Activated naive CD8-positive, alpha-beta T cell treated with anti-CD3 and anti-CD28 coated beads, Interleukin-2, amount 10 ng/mL, durations not matched to agents 7 days and 5 days (primary cell): ENCODE measurements at regions not wholly inside any gene's neighbourhood (a gene's known extent, or its start where the extent isn't known, plus 50 kb on each side); places are given as distances from the start of the nearest gene placed in this dataset.
"Not testable (repeated sequence)": the region's sequence is repeated elsewhere in the genome, so short reads cannot be mapped to it uniquely, and the experiment has no call there.

Experiments
- ATAC-seq: fragments of 150-1000 bp; cut with Tn5 transposase; one replicate; pipeline ENCODE4 v1.10.0; 2021; ENCODE audit warnings: low read depth, moderate library complexity
- POLR2A ChIA-PET: fragments of 350-600 bp; sonication (Branson Sonifier 250); formaldehyde crosslinking; loops from one replicate; lab custom pipeline; 2021; ENCODE audit warnings: antibody characterized with exemption; lab: Charles Lee
- DNase-seq: peaks from one replicate; pipeline ENCODE4 v3.0.0; 2021
- H3K27ac Mint-ChIP-seq: one replicate; pipeline ENCODE4 v1.8.0; 2022; ENCODE audit warnings: mild to moderate bottlenecking, mixed read lengths
- H3K27me3 Mint-ChIP-seq: one replicate; pipeline ENCODE4 v1.8.0; 2022; ENCODE audit warnings: mild to moderate bottlenecking, moderate library complexity, mixed read lengths
- H3K36me3 Mint-ChIP-seq: one replicate; pipeline ENCODE4 v1.8.0; 2021; ENCODE audit warnings: mild to moderate bottlenecking, mixed read lengths
- H3K4me1 Mint-ChIP-seq: one replicate; pipeline ENCODE4 v1.8.0; 2021; ENCODE audit warnings: mixed read lengths
- H3K4me3 Mint-ChIP-seq: one replicate; pipeline ENCODE4 v1.8.0; 2022; ENCODE audit warnings: mild to moderate bottlenecking, moderate library complexity, mixed read lengths
- H3K9me3 Mint-ChIP-seq: one replicate; pipeline ENCODE4 v1.8.0; 2021; ENCODE audit warnings: mixed read lengths

- POLR2A ChIA-PET: no interaction called here
- Mint-ChIP-seq H3K27ac (no peak overlapping the region), H3K4me3 (no peak overlapping the region), H3K9me3 (no peaks in the 10 kb centered on the region), H3K27me3 (no peaks in the 10 kb centered on the region), H3K4me1 (no peaks in the 10 kb centered on the region), H3K36me3 (no peaks in the 10 kb centered on the region)
- DNase-seq (no peak), ATAC-seq (no peak)
Measured at GRCh38 chr3:166607933-166608521, 770.8 kb upstream of the BCHE start.

GRCh38 chr3:166606988-166607387, 769.8 kb upstream of the BCHE start:
- H3K27ac Mint-ChIP-seq: no peak overlapping the region

GRCh38 chr3:166593776-166594175, 756.6 kb upstream of the BCHE start:
- POLR2A ChIA-PET: no interaction called here
- peaks cover 6% of the 10 kb centered on the region for H3K9me3 Mint-ChIP-seq
- no peak overlapping the region for H3K27ac Mint-ChIP-seq

More at GRCh38 chr3:166606988-166607387, 769.8 kb upstream of the BCHE start:
- POLR2A ChIA-PET: no interaction called here
- Mint-ChIP-seq H3K27me3 (no peaks in the 10 kb centered on the region), H3K36me3 (no peaks in the 10 kb centered on the region), H3K4me1 (no peaks in the 10 kb centered on the region), H3K4me3 (no peak overlapping the region), H3K9me3 (no peaks in the 10 kb centered on the region)
- no peak for ATAC-seq
- no peak for DNase-seq

DNA sequence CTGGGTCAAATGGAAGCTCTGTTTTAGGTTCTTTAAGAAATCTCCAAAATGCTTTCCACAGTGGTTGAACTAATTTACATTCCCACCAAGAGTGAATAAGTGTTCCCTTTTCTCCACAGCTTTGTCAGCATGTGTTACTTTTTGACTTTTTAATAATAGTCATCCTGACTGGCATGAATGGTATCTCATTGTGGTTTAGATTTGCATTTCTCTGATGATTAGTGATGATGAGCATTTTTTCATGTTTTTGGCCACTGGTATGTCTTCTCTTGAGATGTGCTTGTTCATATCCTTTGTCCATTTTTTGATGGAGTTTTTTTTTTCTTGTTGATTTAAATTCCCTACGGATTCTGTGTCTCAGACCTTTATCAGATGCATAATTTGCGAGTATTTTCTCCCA, 745.0 kb upstream of the BCHE start:
- peaks cover 4% of the 10 kb centered on the region for H3K9me3 Mint-ChIP-seq
- H3K27ac Mint-ChIP-seq: no peak overlapping the region
- no peak for DNase-seq
- no peaks in the 10 kb centered on the region for H3K27me3 Mint-ChIP-seq
- no peaks in the 10 kb centered on the region for H3K36me3 Mint-ChIP-seq
- no peak for ATAC-seq
- H3K4me1 Mint-ChIP-seq: no peaks in the 10 kb centered on the region
- POLR2A ChIA-PET: no interaction called here
- H3K4me3 Mint-ChIP-seq: no peak overlapping the region

More at GRCh38 chr3:166593776-166594175, 756.6 kb upstream of the BCHE start:
- DNase-seq: no peak
- Mint-ChIP-seq H3K27me3 (no peaks in the 10 kb centered on the region), H3K4me1 (no peaks in the 10 kb centered on the region), H3K36me3 (no peaks in the 10 kb centered on the region), H3K4me3 (no peak overlapping the region)
- no peak for ATAC-seq

DNA sequence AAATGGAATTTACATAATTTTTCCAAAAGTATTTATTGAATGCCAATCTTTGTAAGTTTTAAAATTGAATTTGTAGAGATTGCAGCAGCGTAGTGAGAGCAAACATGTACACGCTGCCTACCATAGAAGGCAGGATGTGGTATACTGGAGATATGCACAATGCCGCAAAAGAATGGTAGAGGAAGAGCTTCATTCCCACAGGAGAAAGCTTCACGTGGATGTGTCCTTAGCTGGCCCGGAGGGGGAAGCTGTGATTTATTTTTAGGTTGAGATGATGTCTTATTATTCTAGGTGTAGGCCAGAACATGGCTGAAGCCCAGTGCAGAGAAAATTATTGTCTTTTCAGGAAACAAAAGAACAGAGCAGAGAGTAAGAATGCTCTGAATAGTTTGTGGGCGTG, 743.3 kb upstream of the BCHE start:
- no peak overlapping the region for H3K27ac Mint-ChIP-seq
- POLR2A ChIA-PET: no interaction called here
- peaks cover 5% of the 10 kb centered on the region for H3K9me3 Mint-ChIP-seq
- DNase-seq: no peak
- no peak for ATAC-seq
- H3K4me1 Mint-ChIP-seq: no peaks in the 10 kb centered on the region
- no peaks in the 10 kb centered on the region for H3K36me3 Mint-ChIP-seq
- no peak overlapping the region for H3K4me3 Mint-ChIP-seq
- H3K27me3 Mint-ChIP-seq: no peaks in the 10 kb centered on the region

GRCh38 chr3:166575161-166575560, 737.9 kb upstream of the BCHE start:
- Mint-ChIP-seq H3K4me3 (no peak overlapping the region), H3K27me3 (no peaks in the 10 kb centered on the region), H3K4me1 (no peaks in the 10 kb centered on the region), H3K27ac (no peak overlapping the region), H3K36me3 (no peaks in the 10 kb centered on the region), H3K9me3 (peaks cover 7% of the 10 kb centered on the region)
- DNase-seq: no peak
- POLR2A ChIA-PET: no interaction called here
- no peak for ATAC-seq

DNA sequence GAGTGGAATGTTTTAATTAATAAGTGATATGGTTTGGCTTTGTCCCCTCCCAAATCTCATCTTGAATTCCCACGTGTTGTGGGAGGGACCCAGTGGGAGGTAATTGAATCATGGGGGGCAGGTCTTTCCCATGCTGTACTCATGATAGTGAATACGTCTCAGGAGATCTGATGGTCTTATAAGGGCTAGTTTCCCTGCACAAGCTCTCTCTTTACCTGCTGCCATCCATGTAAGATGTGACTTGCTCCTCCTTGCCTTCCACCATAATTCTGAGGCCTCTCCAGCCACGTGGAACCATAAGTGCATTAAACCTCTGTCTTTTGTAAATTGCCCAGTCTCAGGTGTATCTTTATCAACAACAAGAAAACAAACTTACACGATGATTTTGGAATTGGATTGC, 734.5 kb upstream of the BCHE start:
- H3K4me3 Mint-ChIP-seq, H3K27ac Mint-ChIP-seq, H3K9me3 Mint-ChIP-seq, H3K4me1 Mint-ChIP-seq, H3K36me3 Mint-ChIP-seq, H3K27me3 Mint-ChIP-seq, POLR2A ChIA-PET, ATAC-seq, DNase-seq: not testable (repeated sequence)

GRCh38 chr3:166570102-166570501, 732.9 kb upstream of the BCHE start:
- Mint-ChIP-seq H3K36me3 (no peaks in the 10 kb centered on the region), H3K4me1 (no peaks in the 10 kb centered on the region), H3K4me3 (no peak overlapping the region), H3K27me3 (no peaks in the 10 kb centered on the region), H3K9me3 (peaks cover 4% of the 10 kb centered on the region), H3K27ac (no peak overlapping the region)
- POLR2A ChIA-PET: no interaction called here
- ATAC-seq (no peak), DNase-seq (no peak)

GRCh38 chr3:166569589-166569988, 732.4 kb upstream of the BCHE start:
- Mint-ChIP-seq H3K27ac (no peak overlapping the region), H3K9me3 (peaks cover 4% of the 10 kb centered on the region), H3K27me3 (no peaks in the 10 kb centered on the region), H3K4me1 (no peaks in the 10 kb centered on the region), H3K4me3 (no peak overlapping the region), H3K36me3 (no peaks in the 10 kb centered on the region)
- no peak for DNase-seq
- no peak for ATAC-seq
- POLR2A ChIA-PET: no interaction called here

DNA sequence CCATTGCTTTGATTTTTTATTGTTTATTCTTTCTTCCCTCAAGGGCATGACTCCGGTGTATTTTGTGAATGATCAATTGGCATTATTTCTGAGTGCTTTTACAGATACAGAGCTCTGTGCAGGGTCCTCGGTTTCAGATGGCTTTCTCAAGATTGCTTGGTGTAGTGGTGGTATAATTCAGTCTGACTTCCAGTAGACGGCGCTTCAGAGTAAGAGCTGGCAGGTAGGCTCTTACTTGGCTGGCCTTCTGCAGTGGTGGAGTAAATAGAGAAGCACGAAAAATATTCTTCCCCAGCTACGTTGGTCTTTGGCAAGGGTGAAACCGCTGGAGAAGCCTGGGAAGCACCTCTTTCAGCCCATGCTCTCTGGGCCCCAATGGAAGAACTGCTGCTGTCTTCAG, 723.0 kb upstream of the BCHE start:
- Mint-ChIP-seq H3K27me3 (no peaks in the 10 kb centered on the region), H3K27ac (no peak overlapping the region), H3K36me3 (no peaks in the 10 kb centered on the region), H3K4me1 (no peaks in the 10 kb centered on the region), H3K4me3 (no peak overlapping the region), H3K9me3 (peaks cover 7% of the 10 kb centered on the region)
- ATAC-seq (no peak), DNase-seq (no peak)
- POLR2A ChIA-PET: no interaction called here

DNA sequence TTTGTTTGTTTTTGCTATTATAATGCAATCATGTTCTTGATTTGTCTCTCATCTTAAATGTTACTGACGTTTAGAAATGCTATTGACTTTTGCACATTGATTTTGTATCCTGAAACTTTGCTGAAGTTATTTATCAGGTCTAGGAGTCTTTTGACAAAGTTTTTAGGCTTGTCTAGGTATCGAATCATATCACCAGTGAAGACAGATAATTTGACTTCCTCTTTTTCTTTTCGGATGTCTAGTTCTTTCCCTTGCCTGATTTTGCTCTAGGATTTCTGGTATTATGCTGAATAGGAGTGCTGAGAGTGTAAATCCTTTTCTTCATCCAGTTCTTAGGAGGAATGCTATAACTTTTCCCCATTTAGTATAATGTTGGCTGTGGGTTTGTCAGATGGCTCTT, 719.7 kb upstream of the BCHE start:
- POLR2A ChIA-PET: no interaction called here
- Mint-ChIP-seq H3K9me3 (peaks cover 7% of the 10 kb centered on the region), H3K27me3 (no peaks in the 10 kb centered on the region), H3K27ac (no peak overlapping the region), H3K4me1 (no peaks in the 10 kb centered on the region), H3K36me3 (no peaks in the 10 kb centered on the region), H3K4me3 (no peak overlapping the region)
- DNase-seq (no peak), ATAC-seq (no peak)

- ATAC-seq: no peak
- no peak for DNase-seq
- Mint-ChIP-seq H3K36me3 (no peaks in the 10 kb centered on the region), H3K4me1 (no peaks in the 10 kb centered on the region), H3K9me3 (peaks cover 8% of the 10 kb centered on the region), H3K27me3 (no peaks in the 10 kb centered on the region), H3K4me3 (no peak overlapping the region), H3K27ac (no peak overlapping the region)
- POLR2A ChIA-PET: no interaction called here
Measured at GRCh38 chr3:166554023-166554422, 716.8 kb upstream of the BCHE start.

DNA sequence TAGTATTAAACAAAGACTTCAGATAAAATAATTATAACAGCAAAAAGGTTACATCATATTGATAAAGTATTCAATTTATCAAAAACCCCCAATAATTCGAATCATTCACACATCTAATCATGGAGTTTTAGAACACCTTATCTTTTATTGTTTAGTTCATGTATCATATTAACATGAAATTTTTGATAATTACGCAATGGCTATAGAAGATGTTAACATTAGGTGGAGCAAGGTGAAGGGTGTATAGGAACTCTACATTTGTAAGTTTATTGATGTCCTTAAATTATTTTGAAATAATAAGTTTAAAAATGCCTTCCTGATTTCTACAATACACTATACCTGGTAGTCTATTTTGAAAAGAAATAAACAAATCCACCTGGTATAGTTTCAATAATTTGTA, 696.5 kb upstream of the BCHE start:
- Mint-ChIP-seq H3K4me1 (no peaks in the 10 kb centered on the region), H3K36me3 (no peaks in the 10 kb centered on the region), H3K27me3 (no peaks in the 10 kb centered on the region), H3K27ac (no peak overlapping the region), H3K9me3 (peaks cover 9% of the 10 kb centered on the region), H3K4me3 (no peak overlapping the region)
- DNase-seq (no peak), ATAC-seq (no peak)
- POLR2A ChIA-PET: no interaction called here

- DNase-seq (no peak), ATAC-seq (no peak)
- Mint-ChIP-seq H3K9me3 (peaks cover 9% of the 10 kb centered on the region), H3K27me3 (no peaks in the 10 kb centered on the region), H3K36me3 (no peaks in the 10 kb centered on the region), H3K27ac (no peak overlapping the region), H3K4me3 (no peak overlapping the region), H3K4me1 (no peaks in the 10 kb centered on the region)
- POLR2A ChIA-PET: no interaction called here
Measured at GRCh38 chr3:166531730-166532129, 694.5 kb upstream of the BCHE start.

GRCh38 chr3:166527325-166527724, 690.1 kb upstream of the BCHE start:
- Mint-ChIP-seq H3K36me3 (no peaks in the 10 kb centered on the region), H3K27me3 (no peaks in the 10 kb centered on the region), H3K9me3 (peaks cover 2% of the 10 kb centered on the region), H3K4me3 (no peak overlapping the region), H3K4me1 (no peaks in the 10 kb centered on the region), H3K27ac (no peak overlapping the region)
- POLR2A ChIA-PET: no interaction called here
- DNase-seq (no peak), ATAC-seq (no peak)
